GM21526 (cell line): ENCODE measurements at regions not wholly inside any gene's neighbourhood (a gene's known extent, or its start where the extent isn't known, plus 50 kb on each side); places are given as distances from the start of the nearest gene placed in this dataset.
"Not testable (repeated sequence)": the region's sequence is repeated elsewhere in the genome, so short reads cannot be mapped to it uniquely, and the experiment has no call there.

Experiments
- ATAC-seq: cut with Tn5 transposase; IDR thresholded peaks from one replicate; pipeline ENCODE4 v1.9.1; 2021; ENCODE audit warnings: moderate library complexity; ENCODE audit not compliant: unreplicated experiment, low FRiP score

GRCh38 chr1:149228672-149229585 lies 125.6 kb upstream of the NBPF9 start:
- not testable (repeated sequence) for ATAC-seq

GRCh38 chr1:149229813-149230212 lies 126.5 kb upstream of the NBPF9 start:
- not testable (repeated sequence) for ATAC-seq

- ATAC-seq, result not testable (repeated sequence)
These were observed 131.9 kb upstream of the NBPF9 start for GRCh38 chr1:149234926-149235914.

GRCh38 chr1:149237515-149237914 lies 134.2 kb upstream of the NBPF9 start:
- not testable (repeated sequence) for ATAC-seq

GRCh38 chr1:149239897-149240508 lies 136.7 kb upstream of the NBPF9 start:
- not testable (repeated sequence) for ATAC-seq

- not testable (repeated sequence) for ATAC-seq
These were observed 137.2 kb upstream of the NBPF9 start for GRCh38 chr1:149240530-149240929.

GRCh38 chr1:149241272-149241671 lies 137.9 kb upstream of the NBPF9 start:
- ATAC-seq, result not testable (repeated sequence)

GRCh38 chr1:149243572-149243971 lies 140.2 kb upstream of the NBPF9 start:
- not testable (repeated sequence) for ATAC-seq

GRCh38 chr1:149244621-149245020 lies 141.3 kb upstream of the NBPF9 start:
- not testable (repeated sequence) for ATAC-seq

- not testable (repeated sequence) for ATAC-seq
These were observed 142.9 kb upstream of the NBPF9 start for GRCh38 chr1:149246212-149246611.

- not testable (repeated sequence) for ATAC-seq
These were observed 145.3 kb upstream of the NBPF9 start for GRCh38 chr1:149248610-149249009.

- not testable (repeated sequence) for ATAC-seq
These were observed 146.6 kb upstream of the NBPF9 start for GRCh38 chr1:149249850-149250467.

GRCh38 chr1:149254894-149255847 lies 151.8 kb upstream of the NBPF9 start:
- ATAC-seq, result not testable (repeated sequence)

GRCh38 chr1:149260284-149260683 lies 156.9 kb upstream of the NBPF9 start:
- ATAC-seq, result not testable (repeated sequence)

GRCh38 chr1:149260736-149261340 lies 157.5 kb upstream of the NBPF9 start:
- not testable (repeated sequence) for ATAC-seq

GRCh38 chr1:149267287-149267686 lies 163.9 kb upstream of the NBPF9 start:
- not testable (repeated sequence) for ATAC-seq

- ATAC-seq, result not testable (repeated sequence)
These were observed 165.8 kb upstream of the NBPF9 start for GRCh38 chr1:149269001-149269702.

GRCh38 chr1:149269833-149270232 lies 166.5 kb upstream of the NBPF9 start:
- not testable (repeated sequence) for ATAC-seq
